ENCODE measurements at regions not wholly inside any gene's neighbourhood (a gene's known extent, or its start where the extent isn't known, plus 50 kb on each side); places are given as distances from the start of the nearest gene placed in this dataset.

GRCh38 chr14:76955575-76956315 lies 72.8 kb downstream of the IRF2BPL start:
- TF ChIP-seq CTCF (IDR thresholded peaks at IDR 0.05): no peak
- TF ChIP-seq POLR2A (IDR thresholded peaks at IDR 0.05): no peak

Measured in body of pancreas (tissue), 4 donors.